ENCODE measurements at regions not wholly inside any gene's neighbourhood (a gene's known extent, or its start where the extent isn't known, plus 50 kb on each side); places are given as distances from the start of the nearest gene placed in this dataset.
"Not testable (repeated sequence)": the region's sequence is repeated elsewhere in the genome, so short reads cannot be mapped to it uniquely, and the experiment has no call there.

GRCh38 chr15:36406366-36406765, 173.1 kb upstream of the CDIN1 start:
- no peak for DNase-seq (ENCODE audit: low read depth)

- no peak for DNase-seq (ENCODE audit: low read depth)
These were observed 172.5 kb upstream of the CDIN1 start for GRCh38 chr15:36406911-36407310.

DNA sequence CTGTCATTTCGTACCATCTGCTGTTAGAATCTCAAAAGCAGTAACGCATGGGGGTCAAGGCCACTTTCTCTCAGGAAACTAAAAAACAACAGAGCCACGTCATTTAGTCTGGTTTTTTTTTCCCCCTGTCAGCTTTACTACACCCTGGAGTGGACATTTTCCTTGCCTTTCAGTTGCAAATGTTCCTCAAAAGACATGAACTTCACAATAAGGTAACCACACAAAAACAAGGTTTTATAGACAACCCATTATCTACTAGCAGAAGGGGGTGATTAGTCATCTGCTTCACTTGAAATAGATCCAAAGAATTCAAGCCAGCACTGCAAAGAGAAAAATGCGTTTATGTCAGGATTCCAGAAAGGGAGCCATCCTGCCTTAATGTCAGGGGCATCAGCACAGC, 171.8 kb upstream of the CDIN1 start:
- DNase-seq (ENCODE audit: low read depth): peak; percentile 35

- no peak for DNase-seq (ENCODE audit: low read depth)
These were observed 169.6 kb upstream of the CDIN1 start for GRCh38 chr15:36409819-36410218.

- DNase-seq (ENCODE audit: low read depth): no peak
These were observed 164.8 kb upstream of the CDIN1 start for GRCh38 chr15:36414670-36415069.

DNA sequence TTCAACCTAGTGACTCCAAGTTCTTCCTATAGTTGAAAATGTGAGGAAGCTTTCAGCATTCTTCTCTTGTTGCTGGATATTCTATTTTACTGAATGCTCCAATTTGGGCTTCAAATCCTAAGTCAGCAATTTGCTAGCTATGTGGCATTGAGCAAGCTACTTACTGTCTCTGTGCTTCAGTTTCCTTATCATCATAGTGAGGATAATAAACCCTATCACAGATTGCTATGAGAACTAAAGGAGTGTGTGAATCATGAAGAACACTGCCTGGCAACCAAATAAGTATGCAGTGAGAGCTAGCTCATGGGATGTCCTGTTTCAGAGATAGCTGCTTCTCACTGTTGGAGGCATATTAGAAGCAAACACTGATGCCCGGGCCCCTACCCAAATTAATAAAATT, 163.8 kb upstream of the CDIN1 start:
- DNase-seq (ENCODE audit: low read depth): no peak

- DNase-seq (ENCODE audit: low read depth): no peak
These were observed 156.8 kb upstream of the CDIN1 start for GRCh38 chr15:36422631-36423030.

DNA sequence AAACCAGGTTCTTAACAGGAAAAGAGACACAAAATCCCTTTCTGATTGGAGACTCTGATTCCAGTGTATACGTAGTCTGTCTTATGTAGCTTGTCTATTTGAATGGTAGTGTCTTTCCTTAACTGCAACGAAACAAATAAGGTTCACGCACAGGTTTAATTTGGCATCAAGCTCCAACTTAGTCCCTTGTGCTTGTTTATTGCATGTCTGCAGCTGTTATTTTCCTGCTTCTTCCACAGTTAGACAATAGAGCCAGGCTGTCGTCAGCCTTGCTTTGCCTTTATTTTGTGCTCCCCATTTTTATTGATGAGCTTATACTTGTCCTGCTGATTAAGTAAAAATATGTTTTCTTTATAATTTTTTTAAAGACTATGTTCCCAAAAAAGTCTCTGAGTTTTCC, 152.7 kb upstream of the CDIN1 start:
- DNase-seq (ENCODE audit: low read depth): no peak

DNA sequence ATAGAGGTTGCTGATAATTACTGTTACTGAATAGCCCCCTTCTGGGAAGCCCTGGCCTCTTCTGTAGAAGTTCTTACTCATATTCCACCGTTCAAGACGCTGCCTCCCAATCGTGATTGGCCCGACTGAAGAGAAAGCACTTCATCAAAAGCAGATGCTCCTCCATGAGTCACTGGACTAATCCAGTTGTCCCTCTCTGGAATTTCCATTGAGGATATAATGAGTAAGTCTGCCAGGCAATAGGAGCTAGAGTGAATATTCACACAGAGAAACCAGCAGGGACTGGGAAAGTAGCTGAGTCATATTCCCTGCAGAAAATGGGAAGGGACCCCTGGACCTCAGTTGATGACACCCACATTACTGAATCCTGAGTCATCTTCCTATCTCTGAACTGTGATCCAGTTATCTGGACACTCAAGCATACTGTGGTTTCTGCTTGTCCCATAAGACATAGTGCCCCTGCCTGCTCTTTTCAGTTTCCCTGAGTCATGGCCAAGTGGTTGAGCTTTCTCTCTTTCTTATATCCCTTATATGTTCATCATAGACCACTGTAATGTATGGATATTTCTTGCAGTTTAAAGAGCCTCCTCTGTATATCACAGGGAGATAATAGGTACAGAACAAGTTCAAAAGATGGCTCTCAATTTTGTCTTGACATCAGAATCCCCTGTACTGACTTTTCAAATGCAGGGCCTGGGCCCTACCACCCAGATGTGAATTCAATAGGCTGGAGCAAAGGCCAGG, 151.2 kb upstream of the CDIN1 start:
- peak; percentile 100 for DNase-seq (ENCODE audit: low read depth)

DNA sequence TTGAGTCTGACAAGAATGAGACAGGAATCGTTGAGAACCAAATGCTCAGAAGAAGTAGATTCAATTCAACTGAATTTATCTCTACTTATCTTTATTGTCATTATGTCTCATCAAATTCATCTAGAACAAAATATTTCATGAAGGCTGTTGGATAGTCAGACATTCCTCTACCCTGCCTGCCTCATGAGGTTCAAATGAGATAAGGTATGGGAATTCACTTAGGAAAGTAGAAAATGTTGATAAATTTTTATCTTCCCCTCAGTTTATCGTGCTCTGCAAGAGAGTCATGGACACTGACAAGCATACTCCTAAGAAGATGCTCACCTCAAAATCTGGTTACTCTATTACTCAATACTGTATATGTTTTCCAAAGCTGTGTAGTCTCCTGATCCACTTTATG, 149.7 kb upstream of the CDIN1 start:
- DNase-seq (ENCODE audit: low read depth): no peak

DNA sequence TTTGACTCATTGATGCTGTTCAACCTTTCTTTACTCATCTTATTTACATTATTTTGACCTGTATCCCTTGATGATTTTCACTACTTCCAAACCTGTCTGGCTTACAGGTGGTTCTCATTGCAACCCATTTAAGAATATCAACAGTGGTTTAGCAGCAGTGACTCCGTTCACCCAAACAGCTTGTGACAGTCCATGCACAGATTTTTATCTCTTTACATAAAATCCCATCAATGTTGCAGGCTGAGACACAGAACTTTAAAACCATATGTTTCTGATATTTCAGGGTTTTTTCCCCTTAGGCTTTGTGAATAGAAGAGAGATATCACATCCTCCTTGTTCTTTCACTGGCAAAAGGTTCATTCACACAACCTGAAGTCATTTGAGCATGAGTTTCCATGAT, 149.1 kb upstream of the CDIN1 start:
- DNase-seq (ENCODE audit: low read depth): no peak

GRCh38 chr15:36430726-36431265, 148.6 kb upstream of the CDIN1 start:
- no peak for DNase-seq (ENCODE audit: low read depth)

DNA sequence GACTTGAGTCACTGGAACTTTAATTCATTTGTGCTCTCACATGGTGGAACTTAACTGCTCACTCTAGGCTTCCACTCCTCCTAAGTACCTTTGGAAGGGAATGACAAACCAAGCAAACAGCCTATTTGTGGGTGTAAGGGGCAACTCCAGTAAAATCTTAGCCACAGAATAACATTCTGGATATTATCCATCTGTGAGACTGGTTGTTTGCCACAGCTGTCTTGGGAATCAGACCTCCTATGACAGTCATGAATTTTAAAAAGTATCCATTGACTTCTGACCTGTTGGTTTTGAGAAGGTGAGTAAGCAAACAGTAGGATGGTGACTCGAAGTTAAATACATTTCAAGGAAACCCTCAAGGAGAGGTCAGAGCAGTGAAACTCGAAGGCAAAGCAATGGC, 147.3 kb upstream of the CDIN1 start:
- DNase-seq (ENCODE audit: low read depth): peak; percentile 71

DNA sequence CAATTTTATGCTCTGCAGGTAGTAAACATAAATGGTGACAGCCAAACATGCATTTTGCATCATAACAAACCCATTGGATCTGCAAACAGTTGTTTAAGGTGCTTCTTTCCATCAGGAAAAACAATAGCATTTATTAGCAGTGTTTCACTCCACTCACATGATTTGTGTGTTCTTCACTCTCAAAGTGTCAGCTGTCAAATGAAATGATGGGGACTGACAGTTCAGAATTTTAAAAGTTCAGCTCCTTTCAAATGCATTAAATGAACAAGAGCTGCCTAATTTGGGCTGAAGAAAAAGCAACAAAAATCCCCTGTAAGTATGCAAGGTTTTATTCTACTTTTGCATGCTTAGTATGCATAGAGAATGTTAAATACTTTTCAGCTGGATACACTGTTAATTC, 145.2 kb upstream of the CDIN1 start:
- no peak for DNase-seq (ENCODE audit: low read depth)

GRCh38 chr15:36438499-36438898, 140.9 kb upstream of the CDIN1 start:
- DNase-seq (ENCODE audit: low read depth): no peak

- DNase-seq (ENCODE audit: low read depth): no peak
These were observed 132.1 kb upstream of the CDIN1 start for GRCh38 chr15:36447373-36447772.

DNA sequence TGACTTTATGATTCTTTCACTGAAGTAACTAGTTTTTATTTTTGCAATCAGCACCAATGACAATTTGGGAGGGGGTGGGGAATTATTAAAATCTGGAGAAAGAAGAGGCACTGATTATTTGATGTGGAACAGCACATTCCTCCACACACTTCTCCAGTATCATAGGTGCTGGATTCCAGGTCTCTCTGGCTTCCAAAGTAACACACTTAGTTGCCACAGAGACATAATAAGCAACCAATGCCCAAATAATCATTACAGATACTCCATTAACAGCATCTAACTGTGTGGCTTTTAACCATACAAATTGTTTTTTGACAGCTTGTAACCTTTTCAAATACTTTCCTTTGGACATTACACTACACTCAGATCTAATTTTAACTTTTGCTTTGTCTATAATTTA, 131.0 kb upstream of the CDIN1 start:
- no peak for DNase-seq (ENCODE audit: low read depth)

DNA sequence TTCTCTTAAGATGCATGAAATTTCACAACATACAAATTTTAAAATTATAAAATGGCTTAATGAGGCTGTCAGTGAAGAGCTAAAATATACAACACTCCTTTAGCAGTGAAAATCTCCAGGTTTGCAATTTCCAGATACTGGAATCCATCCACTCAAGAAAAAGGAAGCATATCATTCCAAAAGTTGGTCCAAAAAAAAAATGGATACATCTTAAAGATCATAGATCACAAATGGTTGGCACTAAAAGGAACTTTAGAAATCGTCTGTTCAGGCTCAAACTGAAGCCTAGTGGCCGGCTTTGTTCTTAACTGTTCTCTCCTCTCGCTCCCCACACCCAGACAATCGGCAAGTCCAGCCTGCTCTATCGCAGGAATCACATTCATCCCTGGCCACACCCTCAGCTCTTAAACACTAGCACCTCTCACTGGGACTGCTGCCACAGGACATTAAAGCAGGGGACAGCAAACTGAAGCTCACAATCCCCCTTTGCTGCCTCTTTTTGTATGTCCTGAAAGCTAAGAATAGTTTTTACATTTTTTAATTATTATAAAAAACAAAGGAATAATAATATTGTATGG, 130.3 kb upstream of the CDIN1 start:
- DNase-seq (ENCODE audit: low read depth): no peak

- no peak for DNase-seq (ENCODE audit: low read depth)
These were observed 129.7 kb upstream of the CDIN1 start for GRCh38 chr15:36449662-36450145.

- not testable (repeated sequence) for DNase-seq (ENCODE audit: low read depth)
These were observed 125.2 kb upstream of the CDIN1 start for GRCh38 chr15:36454244-36454643.

DNA sequence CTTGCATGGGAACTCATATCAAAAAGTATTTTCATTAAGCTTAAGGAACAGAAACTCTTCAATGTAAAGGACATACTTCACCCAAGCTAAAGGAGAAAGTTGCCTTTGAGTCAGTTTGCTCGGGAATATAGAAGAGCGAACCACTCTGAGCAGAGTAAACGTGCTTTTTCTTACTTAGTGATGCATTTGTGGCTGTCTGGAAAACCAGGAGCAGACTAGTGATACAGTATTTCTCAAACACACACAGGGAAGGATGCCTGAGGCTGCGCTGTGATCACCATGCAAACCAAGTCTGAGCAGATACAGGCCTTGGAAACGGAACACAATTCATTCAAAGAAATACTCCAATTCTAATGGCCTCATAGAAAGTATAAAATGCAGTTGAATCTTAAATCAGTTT, 121.0 kb upstream of the CDIN1 start:
- DNase-seq (ENCODE audit: low read depth): no peak

DNA sequence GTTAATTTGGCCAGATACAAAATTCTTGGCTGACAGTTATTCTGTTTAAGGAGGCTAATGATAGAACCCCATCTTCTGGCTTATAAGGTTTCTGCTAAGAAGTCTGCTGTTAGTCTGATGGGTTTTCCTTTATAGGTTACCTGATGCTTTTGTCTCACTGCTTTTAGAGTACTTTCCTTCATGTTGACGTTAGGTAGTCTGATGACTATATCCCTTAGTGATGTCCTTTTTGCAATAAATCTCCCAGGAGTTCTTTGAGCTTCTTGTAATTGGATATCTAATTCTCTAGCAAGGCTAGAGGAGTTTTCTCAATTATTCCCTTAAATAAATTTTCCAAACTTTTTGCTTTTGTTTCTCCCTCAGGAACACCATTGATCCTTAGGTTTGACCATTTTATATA, 114.1 kb upstream of the CDIN1 start:
- no peak for DNase-seq (ENCODE audit: low read depth)

GRCh38 chr15:36468746-36469145, 110.7 kb upstream of the CDIN1 start:
- DNase-seq (ENCODE audit: low read depth): peak; percentile 29

All from HS-5 (cell line).